GM18858 (cell line): ENCODE measurements at regions not wholly inside any gene's neighbourhood (a gene's known extent, or its start where the extent isn't known, plus 50 kb on each side); places are given as distances from the start of the nearest gene placed in this dataset.

Experiments used
- ATAC-seq: cut with Tn5 transposase; IDR thresholded peaks from one replicate; pipeline ENCODE4 v1.9.1; 2021; ENCODE audit not compliant: unreplicated experiment

GRCh38 chr22:47600791-47601625 is 838.6 kb downstream of the TBC1D22A start:
- ATAC-seq, result no peak

- ATAC-seq, result no peak
These were observed 837.8 kb downstream of the TBC1D22A start for GRCh38 chr22:47600281-47600680.

- ATAC-seq, result no peak
These were observed 837.3 kb downstream of the TBC1D22A start for GRCh38 chr22:47599753-47600152.

- ATAC-seq, result no peak
These were observed 836.4 kb downstream of the TBC1D22A start for GRCh38 chr22:47598864-47599263.

- no peak for ATAC-seq
These were observed 834.6 kb downstream of the TBC1D22A start for GRCh38 chr22:47597041-47597440.

GRCh38 chr22:47596176-47596690 is 833.8 kb downstream of the TBC1D22A start:
- ATAC-seq, result no peak

GRCh38 chr22:47594836-47595521 is 832.5 kb downstream of the TBC1D22A start:
- ATAC-seq, result no peak

GRCh38 chr22:47593911-47594311 is 831.5 kb downstream of the TBC1D22A start:
- ATAC-seq, result no peak

GRCh38 chr22:47593291-47593690 is 830.8 kb downstream of the TBC1D22A start:
- ATAC-seq, result no peak

- no peak for ATAC-seq
These were observed 830.3 kb downstream of the TBC1D22A start for GRCh38 chr22:47592791-47593190.

GRCh38 chr22:47591709-47592108 is 829.3 kb downstream of the TBC1D22A start:
- ATAC-seq, result no peak

- no peak for ATAC-seq
These were observed 828.6 kb downstream of the TBC1D22A start for GRCh38 chr22:47591016-47591415.

GRCh38 chr22:47589271-47590250 is 827.1 kb downstream of the TBC1D22A start:
- no peak for ATAC-seq

GRCh38 chr22:47588578-47588960 is 826.1 kb downstream of the TBC1D22A start:
- ATAC-seq, result no peak

GRCh38 chr22:47587861-47588577 is 825.6 kb downstream of the TBC1D22A start:
- no peak for ATAC-seq

GRCh38 chr22:47587361-47587760 is 824.9 kb downstream of the TBC1D22A start:
- no peak for ATAC-seq

- no peak for ATAC-seq
These were observed 824.5 kb downstream of the TBC1D22A start for GRCh38 chr22:47586946-47587345.

GRCh38 chr22:47586038-47586437 is 823.6 kb downstream of the TBC1D22A start:
- no peak for ATAC-seq

- no peak for ATAC-seq
These were observed 821.6 kb downstream of the TBC1D22A start for GRCh38 chr22:47583959-47584562.

GRCh38 chr22:47582067-47582466 is 819.6 kb downstream of the TBC1D22A start:
- no peak for ATAC-seq
